ENCODE measurements at regions not wholly inside any gene's neighbourhood (a gene's known extent, or its start where the extent isn't known, plus 50 kb on each side); places are given as distances from the start of the nearest gene placed in this dataset.

DNA sequence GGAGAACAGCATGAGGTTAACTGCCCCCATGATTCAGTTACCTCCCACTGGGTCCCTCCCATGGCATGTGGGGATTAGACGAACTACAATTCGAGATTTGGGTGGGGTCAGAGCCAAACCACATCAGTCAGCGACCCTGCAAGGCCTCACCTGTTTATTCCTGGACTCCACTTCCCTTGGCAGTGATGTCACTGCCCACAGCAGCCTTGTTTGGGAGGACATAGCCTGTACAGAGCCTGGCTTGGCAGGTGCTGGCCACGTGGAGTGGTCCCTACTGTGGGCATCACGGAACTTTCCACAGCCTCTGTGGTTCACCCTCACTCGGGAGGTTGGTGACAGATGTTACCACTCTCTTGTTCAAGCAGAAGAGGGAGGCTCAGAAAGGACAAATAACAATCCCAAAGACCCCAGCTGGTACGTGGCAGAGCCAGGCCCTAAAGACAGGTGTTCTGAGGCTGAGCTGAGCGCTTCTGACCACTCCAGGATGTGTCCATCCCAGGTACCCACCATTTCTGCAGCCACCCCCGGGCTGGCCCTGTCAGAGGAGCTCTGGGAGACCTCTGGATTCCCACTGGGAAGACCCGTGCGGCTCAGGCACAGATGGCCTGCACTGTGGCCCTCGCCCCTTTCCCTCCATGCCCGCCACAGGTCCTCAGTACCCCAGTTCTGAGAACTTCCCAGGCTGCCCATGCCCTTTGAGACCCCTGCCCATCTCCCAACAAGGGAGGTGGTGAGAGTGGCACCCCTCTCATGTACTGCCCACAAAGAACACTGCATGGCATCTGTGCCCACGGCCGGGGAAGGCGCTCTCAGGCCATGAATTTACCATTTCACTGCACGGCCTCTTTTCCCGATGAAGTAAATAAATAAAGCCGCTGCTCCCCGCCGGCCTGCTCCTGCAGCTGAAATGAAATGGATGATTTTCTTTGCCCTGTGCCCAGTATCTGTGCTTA is 605.8 kb downstream of the TBC1D22A start:
- no peak for ATAC-seq (ENCODE audit: insufficient number of reproducible peaks, low FRiP score, low read depth)

DNA sequence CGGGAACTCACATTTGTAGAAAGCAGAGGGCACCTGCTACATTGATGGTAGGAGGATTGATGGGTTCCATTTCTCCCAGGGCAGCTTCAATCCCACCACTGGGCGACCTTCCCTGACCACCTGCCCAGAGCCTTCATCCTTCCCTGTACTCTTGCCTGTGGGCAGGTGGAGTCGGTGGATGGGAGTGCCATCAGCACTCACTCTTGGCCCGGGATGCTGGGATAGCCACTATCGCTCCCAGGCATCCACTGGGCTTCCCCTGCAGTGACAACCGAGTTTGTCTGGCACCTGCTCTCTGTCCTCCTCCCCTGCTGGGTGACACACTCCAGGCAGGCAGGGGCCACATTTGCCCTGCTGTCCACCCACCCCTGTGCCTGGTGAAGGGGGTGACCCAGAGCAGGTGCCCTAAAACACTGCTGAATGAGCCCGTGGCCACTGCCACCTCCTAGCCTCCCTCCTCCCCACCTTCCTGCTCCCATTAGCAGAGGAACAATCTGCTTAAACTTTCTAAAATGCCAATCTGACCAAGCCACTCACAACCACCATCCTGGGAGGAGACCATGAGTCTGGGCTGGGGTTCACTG is 604.7 kb downstream of the TBC1D22A start:
- Histone ChIP-seq H3K27ac (no peak overlapping the region), H3K4me3 (no peak overlapping the region), H3K36me3 (no peaks in the 10 kb centered on the region), H3K27me3 (replicated peaks; ENCODE audit: insufficient read depth) (no peaks in the 10 kb centered on the region), H3K4me1 (ENCODE audit: control insufficient read depth in 1 of 2, low read depth in 2 of 2) (no peaks in the 10 kb centered on the region), H3K9me3 (no peaks in the 10 kb centered on the region)
- ATAC-seq (ENCODE audit: insufficient number of reproducible peaks, low FRiP score, low read depth) (no peak), DNase-seq (ENCODE audit: low spot score) (no peak)
- no peak for TF ChIP-seq CTCF (IDR thresholded peaks at IDR 0.05)

More for the DNA sequence above, 605.8 kb downstream of the TBC1D22A start:
- no peaks in the 10 kb centered on the region for H3K36me3 ChIP-seq
- no peaks in the 10 kb centered on the region for H3K9me3 ChIP-seq
- H3K4me3 ChIP-seq: no peak overlapping the region
- TF ChIP-seq CTCF (IDR thresholded peaks at IDR 0.05): no peak
- H3K27ac ChIP-seq: no peak overlapping the region
- no peaks in the 10 kb centered on the region for H3K4me1 ChIP-seq (ENCODE audit: control insufficient read depth in 1 of 2, low read depth in 2 of 2)
- DNase-seq (ENCODE audit: low spot score): no peak
- no peaks in the 10 kb centered on the region for H3K27me3 ChIP-seq (replicated peaks; ENCODE audit: insufficient read depth)

GRCh38 chr22:47366026-47366767 is 603.7 kb downstream of the TBC1D22A start:
- no peaks in the 10 kb centered on the region for H3K27me3 ChIP-seq (replicated peaks; ENCODE audit: insufficient read depth)
- H3K27ac ChIP-seq: no peak overlapping the region
- H3K4me1 ChIP-seq (ENCODE audit: control insufficient read depth in 1 of 2, low read depth in 2 of 2): no peaks in the 10 kb centered on the region
- ATAC-seq (ENCODE audit: insufficient number of reproducible peaks, low FRiP score, low read depth) (no peak), DNase-seq (ENCODE audit: low spot score) (no peak)
- TF ChIP-seq CTCF (IDR thresholded peaks at IDR 0.05): no peak
- no peak overlapping the region for H3K4me3 ChIP-seq
- no peaks in the 10 kb centered on the region for H3K36me3 ChIP-seq
- no peaks in the 10 kb centered on the region for H3K9me3 ChIP-seq

GRCh38 chr22:47361247-47361646 is 598.8 kb downstream of the TBC1D22A start:
- no peak for DNase-seq (ENCODE audit: low spot score)
- no peaks in the 10 kb centered on the region for H3K9me3 ChIP-seq
- ATAC-seq (ENCODE audit: insufficient number of reproducible peaks, low FRiP score, low read depth): no peak
- H3K27ac ChIP-seq: no peak overlapping the region
- H3K4me3 ChIP-seq: no peak overlapping the region
- no peaks in the 10 kb centered on the region for H3K36me3 ChIP-seq
- no peaks in the 10 kb centered on the region for H3K27me3 ChIP-seq (replicated peaks; ENCODE audit: insufficient read depth)
- no peak for TF ChIP-seq CTCF (IDR thresholded peaks at IDR 0.05)
- H3K4me1 ChIP-seq (ENCODE audit: control insufficient read depth in 1 of 2, low read depth in 2 of 2): no peaks in the 10 kb centered on the region

DNA sequence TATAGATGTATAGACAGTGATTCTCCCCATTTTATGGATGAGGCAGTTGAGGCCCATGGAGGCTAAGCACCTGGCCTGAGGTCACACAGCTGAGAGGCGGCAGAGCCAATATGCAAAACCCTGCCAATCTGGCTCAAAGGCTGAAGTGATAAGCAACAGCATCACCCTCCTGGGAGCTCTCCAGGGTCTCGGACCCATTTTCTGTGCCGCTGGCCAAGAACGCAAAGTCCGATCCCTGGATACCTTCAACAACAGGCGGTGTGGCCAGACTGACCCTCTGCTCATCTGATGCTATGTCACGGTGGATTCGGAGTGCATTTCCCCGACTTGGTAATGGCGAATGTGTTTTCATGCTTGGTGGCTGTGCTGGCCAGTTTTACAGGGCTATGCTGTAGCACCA is 595.0 kb downstream of the TBC1D22A start:
- ATAC-seq (ENCODE audit: insufficient number of reproducible peaks, low FRiP score, low read depth) (no peak), DNase-seq (ENCODE audit: low spot score) (no peak)
- H3K4me1 ChIP-seq (ENCODE audit: control insufficient read depth in 1 of 2, low read depth in 2 of 2): no peaks in the 10 kb centered on the region
- H3K36me3 ChIP-seq: no peaks in the 10 kb centered on the region
- H3K27ac ChIP-seq: no peak overlapping the region
- H3K9me3 ChIP-seq: no peaks in the 10 kb centered on the region
- H3K27me3 ChIP-seq (replicated peaks; ENCODE audit: insufficient read depth): no peaks in the 10 kb centered on the region
- TF ChIP-seq CTCF (IDR thresholded peaks at IDR 0.05): no peak
- no peak overlapping the region for H3K4me3 ChIP-seq
